MG63 (cell line): ENCODE measurements at regions not wholly inside any gene's neighbourhood (a gene's known extent, or its start where the extent isn't known, plus 50 kb on each side); places are given as distances from the start of the nearest gene placed in this dataset.

Experiments
- DNase-seq: peaks from one replicate; pipeline ENCODE4 v3.0.0-alpha.2; 2020
- H3K27me3 ChIP-seq: fragments of 250-450 bp; sonication (Bioruptor Pico); 2 replicates; pipeline ENCODE4 v1.5.1; 2020; ENCODE audit warnings: mild to moderate bottlenecking, moderate library complexity
- H3K36me3 ChIP-seq: fragments of 250-450 bp; sonication (Bioruptor Pico); 2 replicates; pipeline ENCODE4 v1.5.1; 2020; ENCODE audit warnings: mild to moderate bottlenecking, moderate library complexity
- H3K4me3 ChIP-seq: fragments of 250-450 bp; sonication (Bioruptor Pico); 2 replicates; pipeline ENCODE4 v1.5.1; 2020; ENCODE audit warnings: mild to moderate bottlenecking, moderate library complexity
- H3K9me3 ChIP-seq: fragments of 250-450 bp; sonication (Bioruptor Pico); 2 replicates; pipeline ENCODE4 v1.5.1; 2020; ENCODE audit warnings: mild to moderate bottlenecking, moderate library complexity

DNA sequence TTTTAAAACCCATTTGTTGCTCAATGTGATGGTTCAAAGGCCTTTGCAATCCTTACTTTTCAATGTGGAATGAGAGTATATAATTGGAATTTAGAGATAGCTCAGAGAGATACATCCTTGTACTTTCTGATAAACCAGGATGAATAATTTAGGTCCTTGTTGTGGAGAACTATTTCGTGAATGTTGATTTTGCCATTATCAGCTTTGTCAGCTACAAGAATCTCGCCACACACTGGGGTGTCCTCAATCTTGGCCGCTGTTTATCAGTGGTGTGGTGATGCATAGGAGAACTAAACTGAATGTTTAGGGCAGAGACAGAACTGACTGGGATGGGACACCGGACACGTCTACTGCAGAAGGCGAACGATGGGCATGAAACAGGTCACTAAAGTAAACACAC is 111.2 kb upstream of the SLC35B3 start:
- H3K36me3 ChIP-seq: no peaks in the 10 kb centered on the region
- H3K4me3 ChIP-seq: no peak overlapping the region
- H3K9me3 ChIP-seq: no peaks in the 10 kb centered on the region
- H3K27me3 ChIP-seq: no peaks in the 10 kb centered on the region
- DNase-seq: no peak

- H3K36me3 ChIP-seq: no peaks in the 10 kb centered on the region
- no peaks in the 10 kb centered on the region; the same call in 1 of the 2 replicates for H3K9me3 ChIP-seq
- H3K27me3 ChIP-seq: no peaks in the 10 kb centered on the region
- DNase-seq: no peak
- no peak overlapping the region for H3K4me3 ChIP-seq
These were observed 110.0 kb upstream of the SLC35B3 start for GRCh38 chr6:8545336-8545735.

- no peaks in the 10 kb centered on the region for H3K36me3 ChIP-seq
- H3K27me3 ChIP-seq: no peaks in the 10 kb centered on the region
- no peak for DNase-seq
- peaks cover 3% of the 10 kb centered on the region; the same call in 1 of the 2 replicates for H3K9me3 ChIP-seq
- no peak overlapping the region for H3K4me3 ChIP-seq
These were observed 108.4 kb upstream of the SLC35B3 start for GRCh38 chr6:8543714-8544113.

GRCh38 chr6:8539453-8539852 is 104.1 kb upstream of the SLC35B3 start:
- no peak overlapping the region for H3K4me3 ChIP-seq
- H3K27me3 ChIP-seq: no peaks in the 10 kb centered on the region
- H3K9me3 ChIP-seq: peaks cover 3% of the 10 kb centered on the region; the same call in 1 of the 2 replicates

GRCh38 chr6:8536122-8536521 is 100.8 kb upstream of the SLC35B3 start:
- no peak overlapping the region for H3K4me3 ChIP-seq
- no peaks in the 10 kb centered on the region for H3K27me3 ChIP-seq
- no peak for DNase-seq
- H3K9me3 ChIP-seq: peaks cover 3% of the 10 kb centered on the region; the same call in 1 of the 2 replicates
- no peaks in the 10 kb centered on the region for H3K36me3 ChIP-seq

More at GRCh38 chr6:8539453-8539852, 104.1 kb upstream of the SLC35B3 start:
- H3K36me3 ChIP-seq: no peaks in the 10 kb centered on the region
- no peak for DNase-seq

DNA sequence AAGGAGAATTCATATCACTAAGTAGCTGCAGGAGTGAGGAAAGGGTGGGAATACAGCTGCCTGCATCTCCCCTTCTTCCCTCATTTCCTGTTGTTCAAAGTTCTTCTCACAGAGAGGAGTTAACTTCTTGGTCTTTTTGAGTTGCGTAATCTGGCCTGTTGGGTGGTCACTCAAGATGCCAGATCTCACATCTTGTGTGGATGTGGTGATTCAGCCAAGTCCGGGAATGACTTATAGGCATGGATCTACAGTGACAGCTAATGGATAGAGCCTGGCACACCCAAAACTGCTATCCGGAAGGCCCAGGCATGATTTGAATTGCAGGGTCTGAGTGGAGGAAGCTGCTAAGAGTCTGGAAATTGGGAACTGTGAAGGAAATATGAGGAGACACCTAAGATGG is 100.2 kb upstream of the SLC35B3 start:
- DNase-seq: no peak
- H3K4me3 ChIP-seq: no peak overlapping the region
- H3K9me3 ChIP-seq: peaks cover 3% of the 10 kb centered on the region; the same call in 1 of the 2 replicates
- no peaks in the 10 kb centered on the region for H3K36me3 ChIP-seq
- H3K27me3 ChIP-seq: no peaks in the 10 kb centered on the region

DNA sequence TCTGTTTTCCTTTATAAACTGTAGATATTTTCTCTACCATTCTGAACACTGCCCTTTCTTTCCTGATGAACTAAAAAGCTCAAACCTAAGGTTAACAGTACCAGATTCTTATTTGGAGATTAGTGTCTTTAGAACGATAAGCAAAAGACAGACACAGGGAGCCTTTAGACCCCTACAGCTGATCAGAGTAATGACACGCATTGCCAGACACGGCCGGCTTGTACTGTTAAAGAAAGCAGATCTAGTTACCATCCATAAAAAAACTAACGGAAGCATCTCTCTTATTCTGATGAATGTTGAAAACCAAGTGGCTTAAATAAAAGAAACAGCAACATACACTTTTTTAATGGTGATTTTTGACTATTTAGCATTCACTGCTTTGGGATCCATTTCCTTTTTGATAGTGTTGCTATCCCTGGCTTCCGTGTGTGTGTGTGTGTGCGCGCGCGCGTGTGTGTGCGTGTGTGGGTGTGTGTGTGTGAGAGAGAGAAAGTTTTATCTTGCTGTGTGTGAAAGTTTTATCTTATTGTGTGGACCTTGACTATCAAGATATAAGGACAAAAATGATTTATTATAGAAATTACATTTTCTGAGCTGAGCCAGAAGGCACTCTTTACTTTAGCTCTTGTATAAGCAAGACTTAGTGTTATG is 95.6 kb upstream of the SLC35B3 start:
- Histone ChIP-seq H3K27me3 (no peaks in the 10 kb centered on the region), H3K9me3 (no peaks in the 10 kb centered on the region), H3K36me3 (no peaks in the 10 kb centered on the region), H3K4me3 (peak overlapping the region; percentile 15; the same call in 1 of the 2 replicates)
- DNase-seq: peak; percentile 3

DNA sequence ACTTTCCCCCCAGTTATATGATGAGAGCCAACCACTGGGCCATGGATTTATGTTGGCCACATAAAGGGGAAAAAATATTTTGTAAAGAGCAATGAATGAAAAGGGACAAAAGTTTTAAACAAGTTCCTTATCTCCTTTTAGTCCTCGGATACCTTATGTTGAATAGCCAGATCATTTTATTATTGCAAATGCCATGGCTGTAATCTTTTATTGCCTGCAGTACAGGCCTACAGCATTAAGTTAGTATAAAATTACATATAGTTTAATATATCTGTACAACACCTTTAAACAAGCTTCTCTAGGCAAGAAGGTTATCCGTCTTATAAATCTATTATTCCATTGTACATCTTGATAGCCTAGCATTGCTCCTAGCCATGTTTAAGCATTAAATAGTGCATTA is 93.9 kb upstream of the SLC35B3 start:
- Histone ChIP-seq H3K27me3 (no peaks in the 10 kb centered on the region), H3K9me3 (no peaks in the 10 kb centered on the region), H3K36me3 (no peaks in the 10 kb centered on the region), H3K4me3 (no peak overlapping the region)
- DNase-seq: no peak

DNA sequence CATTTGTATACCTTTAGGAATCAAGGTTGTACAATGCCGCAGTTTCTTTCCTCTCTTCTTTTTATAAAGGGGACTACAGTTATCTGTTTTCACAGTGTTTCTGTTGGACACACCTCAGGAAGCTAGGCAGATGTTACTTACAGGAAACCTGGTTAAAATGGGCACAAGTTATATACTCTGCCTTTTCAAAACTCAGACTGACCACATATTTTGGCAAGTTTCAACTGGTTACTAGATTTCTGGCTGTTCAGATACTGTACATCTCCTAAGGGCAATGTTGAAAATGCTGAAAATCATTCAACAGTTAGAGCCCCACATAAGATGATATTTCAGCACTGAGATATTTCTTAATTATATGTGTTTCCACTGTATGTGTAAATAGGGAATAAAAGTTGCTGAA is 92.5 kb upstream of the SLC35B3 start:
- no peak for DNase-seq
- H3K9me3 ChIP-seq: no peaks in the 10 kb centered on the region
- H3K4me3 ChIP-seq: no peak overlapping the region
- no peaks in the 10 kb centered on the region for H3K27me3 ChIP-seq
- no peaks in the 10 kb centered on the region for H3K36me3 ChIP-seq

- DNase-seq: no peak
- Histone ChIP-seq H3K27me3 (no peaks in the 10 kb centered on the region), H3K9me3 (no peaks in the 10 kb centered on the region), H3K4me3 (no peak overlapping the region), H3K36me3 (no peaks in the 10 kb centered on the region)
These were observed 91.3 kb upstream of the SLC35B3 start for GRCh38 chr6:8526624-8527023.

- H3K36me3 ChIP-seq: no peaks in the 10 kb centered on the region
- no peaks in the 10 kb centered on the region for H3K27me3 ChIP-seq
- no peaks in the 10 kb centered on the region for H3K9me3 ChIP-seq
- DNase-seq: no peak
- no peak overlapping the region for H3K4me3 ChIP-seq
These were observed 90.0 kb upstream of the SLC35B3 start for GRCh38 chr6:8525370-8525769.

GRCh38 chr6:8513174-8513573 is 77.8 kb upstream of the SLC35B3 start:
- DNase-seq: no peak
- Histone ChIP-seq H3K27me3 (0 out of 2 replicates have a peak, but pooled peaks cover 4% of the 10 kb centered on the region), H3K9me3 (no peaks in the 10 kb centered on the region)

GRCh38 chr6:8507286-8507685 is 71.9 kb upstream of the SLC35B3 start:
- no peak overlapping the region for H3K4me3 ChIP-seq
- H3K36me3 ChIP-seq: no peaks in the 10 kb centered on the region
- no peaks in the 10 kb centered on the region for H3K9me3 ChIP-seq
- peaks cover 3% of the 10 kb centered on the region; the same call in 1 of the 2 replicates for H3K27me3 ChIP-seq
- DNase-seq: no peak

More at GRCh38 chr6:8513174-8513573, 77.8 kb upstream of the SLC35B3 start:
- Histone ChIP-seq H3K4me3 (no peak overlapping the region), H3K36me3 (no peaks in the 10 kb centered on the region)

DNA sequence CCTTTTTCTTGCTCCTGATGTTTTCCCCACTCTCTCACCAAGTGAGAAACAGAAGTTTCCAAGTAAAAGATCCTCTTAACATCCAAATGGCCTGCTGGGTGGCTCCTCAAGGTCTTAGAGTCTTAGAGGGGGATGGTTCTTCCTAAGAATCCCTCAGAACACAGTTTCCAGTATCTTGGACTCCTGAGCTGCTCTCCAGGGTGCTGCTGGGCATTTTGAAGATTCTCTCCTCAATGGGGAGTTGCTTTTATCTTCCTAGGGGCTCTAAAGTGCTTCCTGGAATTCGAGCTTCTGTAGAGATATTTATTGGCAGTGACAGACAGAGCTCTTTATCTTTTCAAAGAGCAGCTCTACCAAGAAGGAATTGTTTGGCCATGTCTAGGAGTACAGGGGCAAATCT is 70.8 kb upstream of the SLC35B3 start:
- no peak overlapping the region for H3K4me3 ChIP-seq
- no peak for DNase-seq

DNA sequence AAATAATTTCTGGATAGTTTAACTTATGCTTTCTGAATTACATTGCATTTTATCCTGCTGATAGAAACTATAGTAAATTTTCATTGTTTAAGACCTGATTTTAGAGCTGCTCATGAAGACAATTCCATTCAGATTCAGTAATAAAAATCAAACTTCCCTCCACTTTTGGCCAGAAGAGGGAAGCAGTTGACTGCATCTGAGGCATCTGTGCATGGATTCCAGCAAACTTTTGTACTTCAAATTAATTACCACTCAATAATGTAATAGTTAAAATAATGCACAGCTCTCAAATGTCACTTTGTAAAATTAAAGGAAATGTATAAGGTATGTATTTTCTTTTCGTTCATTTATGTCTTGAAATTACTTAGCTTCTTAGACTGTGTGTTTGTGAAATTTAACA is 64.2 kb upstream of the SLC35B3 start:
- Histone ChIP-seq H3K9me3 (no peaks in the 10 kb centered on the region), H3K4me3 (no peak overlapping the region), H3K36me3 (no peaks in the 10 kb centered on the region), H3K27me3 (peaks cover 3% of the 10 kb centered on the region; the same call in 1 of the 2 replicates)
- no peak for DNase-seq

More for the DNA sequence above, 70.8 kb upstream of the SLC35B3 start:
- Histone ChIP-seq H3K9me3 (no peaks in the 10 kb centered on the region), H3K36me3 (no peaks in the 10 kb centered on the region), H3K27me3 (peaks cover 3% of the 10 kb centered on the region; the same call in 1 of the 2 replicates)

DNA sequence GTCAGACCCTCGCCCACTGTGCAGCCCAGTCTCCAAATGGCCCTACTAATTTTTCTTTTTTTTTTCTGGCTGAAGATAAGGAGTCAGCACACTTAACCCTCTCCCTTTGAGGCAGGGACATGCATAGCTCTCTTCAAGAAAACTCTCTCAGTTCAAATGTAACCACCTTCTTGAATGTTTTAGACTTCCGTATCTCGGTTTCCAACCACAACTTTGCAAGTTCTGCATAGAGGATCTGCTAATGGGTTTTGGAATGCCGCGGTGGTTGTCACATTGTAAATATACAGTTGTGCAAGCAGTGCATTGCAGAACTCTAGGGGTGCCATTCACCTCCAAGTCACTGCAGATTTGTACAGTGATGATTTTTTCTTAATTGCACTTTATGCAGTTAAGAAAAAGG is 59.4 kb upstream of the SLC35B3 start:
- DNase-seq: no peak
- H3K9me3 ChIP-seq: no peaks in the 10 kb centered on the region
- no peaks in the 10 kb centered on the region for H3K27me3 ChIP-seq
- no peak overlapping the region for H3K4me3 ChIP-seq
- H3K36me3 ChIP-seq: no peaks in the 10 kb centered on the region

DNA sequence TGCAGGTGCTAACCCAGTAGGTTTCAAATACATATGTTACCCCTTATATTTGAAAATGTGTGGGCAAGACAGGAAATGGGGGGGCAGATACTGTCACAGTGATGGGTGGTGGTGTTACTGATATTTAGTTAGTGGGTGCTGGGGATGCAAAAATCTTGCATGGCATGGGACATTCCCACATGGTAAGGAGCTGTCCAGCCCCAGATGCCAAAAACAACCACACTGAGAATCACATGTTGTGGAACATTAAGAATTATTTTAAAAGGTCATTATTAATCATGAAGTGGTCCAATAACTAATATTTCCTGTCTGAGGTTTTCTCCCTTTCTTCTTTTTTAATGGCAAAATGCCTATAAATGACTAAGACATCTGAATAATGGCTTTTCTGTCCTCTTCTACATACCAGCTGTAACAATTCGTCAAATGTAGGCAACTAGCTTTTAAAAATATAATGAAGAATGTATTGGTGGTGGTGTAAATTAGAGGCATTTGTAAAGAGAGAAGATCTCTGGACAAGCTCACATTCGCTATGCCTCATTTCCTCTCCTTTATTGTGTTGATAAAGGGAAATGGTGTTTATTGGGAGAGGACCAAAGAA is 57.3 kb upstream of the SLC35B3 start:
- Histone ChIP-seq H3K4me3 (no peak overlapping the region), H3K9me3 (no peaks in the 10 kb centered on the region), H3K36me3 (no peaks in the 10 kb centered on the region), H3K27me3 (no peaks in the 10 kb centered on the region)
- DNase-seq: no peak
